Ovary (tissue), 3 donors: ENCODE measurements at regions not wholly inside any gene's neighbourhood (a gene's known extent, or its start where the extent isn't known, plus 50 kb on each side); places are given as distances from the start of the nearest gene placed in this dataset.

Source experiments
- EP300 ChIP-seq: sonication (generic); formaldehyde crosslinking; IDR thresholded peaks from one replicate; pipeline ENCODE4 v1.6.1; 2017; ENCODE audit warnings: antibody characterized with exemption
- POLR2A ChIP-seq: fragments of 450-650 bp; IDR thresholded peaks from one replicate; pipeline ENCODE4 v1.6.1; 2017; ENCODE audit warnings: antibody characterized with exemption, mild to moderate bottlenecking, moderate library complexity
- TF ChIP-seq, protein P1 (sequence below), 3 donors: fragments of 450-650 bp in 2 of 3; fragments of 200-600 bp in 1 of 3; IDR thresholded peaks; one replicate each; pipeline versions ENCODE4 v1.5.1 to v1.8.0; 2016 to 2022; ENCODE audit warnings: antibody characterized with exemption in 3 of 3, mild to moderate bottlenecking in 1 of 3
- donor health status: DM: no; HTN: no; CAD: no.

DNA sequence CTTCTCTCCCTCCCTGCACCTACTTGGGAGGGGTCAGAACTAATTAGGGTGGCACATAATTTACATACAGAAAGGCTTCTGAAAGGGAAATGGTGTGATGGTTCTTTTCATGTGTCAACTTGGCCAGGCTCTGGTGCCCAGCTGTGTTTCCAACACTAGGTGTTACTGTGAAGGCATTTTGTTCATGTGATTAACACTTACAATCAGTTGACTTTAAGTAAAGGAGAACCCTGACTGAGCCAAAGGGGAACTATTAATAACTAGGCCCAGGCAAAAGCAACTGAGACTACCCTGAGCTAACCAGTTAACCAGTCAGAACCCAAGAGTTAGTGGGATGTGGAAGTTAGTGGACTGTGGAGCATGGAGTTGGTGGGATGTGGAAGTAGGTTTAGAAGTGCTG lies 114.9 kb downstream of the SEC16B start:
- TF ChIP-seq POLR2A (no peak), EP300 (no peak)
- TF ChIP-seq, protein P1, sequence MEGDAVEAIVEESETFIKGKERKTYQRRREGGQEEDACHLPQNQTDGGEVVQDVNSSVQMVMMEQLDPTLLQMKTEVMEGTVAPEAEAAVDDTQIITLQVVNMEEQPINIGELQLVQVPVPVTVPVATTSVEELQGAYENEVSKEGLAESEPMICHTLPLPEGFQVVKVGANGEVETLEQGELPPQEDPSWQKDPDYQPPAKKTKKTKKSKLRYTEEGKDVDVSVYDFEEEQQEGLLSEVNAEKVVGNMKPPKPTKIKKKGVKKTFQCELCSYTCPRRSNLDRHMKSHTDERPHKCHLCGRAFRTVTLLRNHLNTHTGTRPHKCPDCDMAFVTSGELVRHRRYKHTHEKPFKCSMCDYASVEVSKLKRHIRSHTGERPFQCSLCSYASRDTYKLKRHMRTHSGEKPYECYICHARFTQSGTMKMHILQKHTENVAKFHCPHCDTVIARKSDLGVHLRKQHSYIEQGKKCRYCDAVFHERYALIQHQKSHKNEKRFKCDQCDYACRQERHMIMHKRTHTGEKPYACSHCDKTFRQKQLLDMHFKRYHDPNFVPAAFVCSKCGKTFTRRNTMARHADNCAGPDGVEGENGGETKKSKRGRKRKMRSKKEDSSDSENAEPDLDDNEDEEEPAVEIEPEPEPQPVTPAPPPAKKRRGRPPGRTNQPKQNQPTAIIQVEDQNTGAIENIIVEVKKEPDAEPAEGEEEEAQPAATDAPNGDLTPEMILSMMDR (IDR thresholded peaks at IDR 0.05): no peak
